HEK293 (cell line): ENCODE measurements at regions not wholly inside any gene's neighbourhood (a gene's known extent, or its start where the extent isn't known, plus 50 kb on each side); places are given as distances from the start of the nearest gene placed in this dataset.

Experiments
- YY1 ChIP-seq: fragments of 450-650 bp; formaldehyde crosslinking; IDR thresholded peaks from 2 replicates; pipeline ENCODE4 v1.5.1; 2018; ENCODE audit warnings: missing biosample characterization, missing genetic modification characterization
- ZNF473 ChIP-seq: fragments of 450-650 bp; formaldehyde crosslinking; IDR thresholded peaks from 2 replicates; pipeline ENCODE4 v1.5.1; 2017; ENCODE audit warnings: missing biosample characterization, missing genetic modification characterization
- ZNF585B ChIP-seq: fragments of 450-650 bp; formaldehyde crosslinking; IDR thresholded peaks from 2 replicates; pipeline ENCODE4 v1.5.1; 2016; ENCODE audit warnings: missing biosample characterization, missing genetic modification characterization
- TF ChIP-seq, protein P1 (sequence below): fragments of 450-650 bp; formaldehyde crosslinking; IDR thresholded peaks from 2 replicates; pipeline ENCODE4 v1.5.1; 2016; ENCODE audit warnings: missing biosample characterization, missing genetic modification characterization
- TF ChIP-seq, protein P2 (sequence below): fragments of 450-650 bp; formaldehyde crosslinking; IDR thresholded peaks from 2 replicates; pipeline ENCODE4 v1.5.1; 2016; ENCODE audit warnings: missing biosample characterization, missing genetic modification characterization

DNA sequence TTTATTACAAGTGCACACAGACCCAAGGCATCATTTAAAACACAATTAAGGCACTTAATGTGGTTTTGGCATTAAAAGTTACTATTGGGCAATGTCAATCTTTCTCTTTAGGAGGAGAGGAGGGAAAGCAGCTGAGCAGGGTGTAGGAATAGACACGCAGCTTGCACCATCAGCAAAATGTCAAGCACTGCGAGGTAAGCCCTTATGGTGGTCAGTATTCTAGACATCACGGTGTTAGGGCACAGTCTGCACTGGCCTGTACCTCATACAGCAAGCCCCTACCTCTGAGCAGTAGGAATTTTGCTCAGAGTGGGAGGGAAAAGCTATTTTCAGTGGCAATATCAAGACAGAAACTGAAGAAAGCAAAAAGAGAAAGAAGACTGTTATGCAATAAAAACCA, 62.0 kb upstream of the ESRRG start:
- TF ChIP-seq YY1 (tag by site-specific recombination) (no peak), ZNF473 (tag by site-specific recombination) (no peak), ZNF585B (tag by site-specific recombination) (no peak)
- TF ChIP-seq, protein P1, sequence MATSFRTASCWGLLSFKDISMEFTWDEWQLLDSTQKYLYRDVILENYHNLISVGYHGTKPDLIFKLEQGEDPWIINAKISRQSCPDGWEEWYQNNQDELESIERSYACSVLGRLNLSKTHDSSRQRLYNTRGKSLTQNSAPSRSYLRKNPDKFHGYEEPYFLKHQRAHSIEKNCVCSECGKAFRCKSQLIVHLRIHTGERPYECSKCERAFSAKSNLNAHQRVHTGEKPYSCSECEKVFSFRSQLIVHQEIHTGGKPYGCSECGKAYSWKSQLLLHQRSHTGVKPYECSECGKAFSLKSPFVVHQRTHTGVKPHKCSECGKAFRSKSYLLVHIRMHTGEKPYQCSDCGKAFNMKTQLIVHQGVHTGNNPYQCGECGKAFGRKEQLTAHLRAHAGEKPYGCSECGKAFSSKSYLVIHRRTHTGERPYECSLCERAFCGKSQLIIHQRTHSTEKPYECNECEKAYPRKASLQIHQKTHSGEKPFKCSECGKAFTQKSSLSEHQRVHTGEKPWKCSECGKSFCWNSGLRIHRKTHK (tag by site-specific recombination), result no peak
- TF ChIP-seq, protein P2, sequence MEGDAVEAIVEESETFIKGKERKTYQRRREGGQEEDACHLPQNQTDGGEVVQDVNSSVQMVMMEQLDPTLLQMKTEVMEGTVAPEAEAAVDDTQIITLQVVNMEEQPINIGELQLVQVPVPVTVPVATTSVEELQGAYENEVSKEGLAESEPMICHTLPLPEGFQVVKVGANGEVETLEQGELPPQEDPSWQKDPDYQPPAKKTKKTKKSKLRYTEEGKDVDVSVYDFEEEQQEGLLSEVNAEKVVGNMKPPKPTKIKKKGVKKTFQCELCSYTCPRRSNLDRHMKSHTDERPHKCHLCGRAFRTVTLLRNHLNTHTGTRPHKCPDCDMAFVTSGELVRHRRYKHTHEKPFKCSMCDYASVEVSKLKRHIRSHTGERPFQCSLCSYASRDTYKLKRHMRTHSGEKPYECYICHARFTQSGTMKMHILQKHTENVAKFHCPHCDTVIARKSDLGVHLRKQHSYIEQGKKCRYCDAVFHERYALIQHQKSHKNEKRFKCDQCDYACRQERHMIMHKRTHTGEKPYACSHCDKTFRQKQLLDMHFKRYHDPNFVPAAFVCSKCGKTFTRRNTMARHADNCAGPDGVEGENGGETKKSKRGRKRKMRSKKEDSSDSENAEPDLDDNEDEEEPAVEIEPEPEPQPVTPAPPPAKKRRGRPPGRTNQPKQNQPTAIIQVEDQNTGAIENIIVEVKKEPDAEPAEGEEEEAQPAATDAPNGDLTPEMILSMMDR (tag by site-specific recombination), result no peak
